H9 (cell line): ENCODE measurements at regions not wholly inside any gene's neighbourhood (a gene's known extent, or its start where the extent isn't known, plus 50 kb on each side); places are given as distances from the start of the nearest gene placed in this dataset.

ENCODE experiments used
- DNase-seq: peaks from one replicate; pipeline ENCODE4 v3.0.0-alpha.2; 2017
- H2AFZ ChIP-seq: one replicate; pipeline ENCODE4 v1.6.1; 2013; ENCODE audit warnings: mild to moderate bottlenecking, low read length, control low read depth, moderate library complexity
- H2AK5ac ChIP-seq: 2 replicates; pipeline ENCODE4 v1.6.1; 2013; ENCODE audit warnings: low read length, control low read depth, mixed read lengths; ENCODE audit not compliant: insufficient read length
- H2BK120ac ChIP-seq: one replicate; pipeline ENCODE4 v1.6.1; 2013; ENCODE audit warnings: low read depth, mild to moderate bottlenecking, low read length, control low read depth, inconsistent platforms; ENCODE audit not compliant: poor library complexity, severe bottlenecking
- H2BK12ac ChIP-seq: 2 replicates; pipeline ENCODE4 v1.6.1; 2013; ENCODE audit warnings: low read length, control low read depth, mixed read lengths, low read depth; ENCODE audit not compliant: insufficient read length
- H2BK15ac ChIP-seq: 2 replicates; pipeline ENCODE4 v1.6.1; 2013; ENCODE audit warnings: low read depth, low read length, control low read depth
- H2BK20ac ChIP-seq: one replicate; pipeline ENCODE4 v1.6.1; 2013; ENCODE audit warnings: low read depth, mild to moderate bottlenecking, low read length, control low read depth, inconsistent platforms; ENCODE audit not compliant: poor library complexity, severe bottlenecking
- H2BK5ac ChIP-seq: 2 replicates; pipeline ENCODE4 v1.6.1; 2013; ENCODE audit warnings: low read length, control low read depth, mixed read lengths; ENCODE audit not compliant: insufficient read length
- H3K14ac ChIP-seq: 2 replicates; pipeline ENCODE4 v1.6.1; 2013; ENCODE audit warnings: low read length, control low read depth; ENCODE audit not compliant: insufficient read depth
- H3K18ac ChIP-seq: 2 replicates; pipeline ENCODE4 v1.6.1; 2013; ENCODE audit warnings: low read depth, mild to moderate bottlenecking, mixed read lengths, low read length, control low read depth; ENCODE audit not compliant: insufficient read length
- H3K23ac ChIP-seq: 2 replicates; pipeline ENCODE4 v1.6.1; 2013; ENCODE audit warnings: low read length, control low read depth, mixed read lengths, low read depth; ENCODE audit not compliant: insufficient read length
- H3K23me2 ChIP-seq: 2 replicates; pipeline ENCODE4 v1.6.1; 2013; ENCODE audit warnings: low read depth, mild to moderate bottlenecking, mixed read lengths, low read length, control low read depth; ENCODE audit not compliant: insufficient read length, poor library complexity, severe bottlenecking
- H3K27ac ChIP-seq: 2 replicates; pipeline ENCODE4 v1.5.1; 2013; ENCODE audit warnings: low read length, control low read depth, mixed read lengths, low read depth; ENCODE audit not compliant: insufficient read length
- H3K27me3 ChIP-seq: 2 replicates; pipeline ENCODE4 v1.6.1; 2013; ENCODE audit warnings: low read length, control low read depth, inconsistent platforms; ENCODE audit not compliant: insufficient read depth
- H3K4ac ChIP-seq: 2 replicates; pipeline ENCODE4 v1.6.1; 2013; ENCODE audit warnings: low read depth, mild to moderate bottlenecking, control low read depth, inconsistent platforms, low read length, moderate library complexity
- H3K4me1 ChIP-seq: 2 replicates; pipeline ENCODE4 v1.6.1; 2013; ENCODE audit warnings: low read length, control low read depth, inconsistent platforms; ENCODE audit not compliant: insufficient read depth
- H3K4me2 ChIP-seq: 2 replicates; pipeline ENCODE4 v1.6.1; 2013; ENCODE audit warnings: low read length, control low read depth, mixed read lengths; ENCODE audit not compliant: insufficient read length, insufficient read depth
- H3K56ac ChIP-seq: 2 replicates; pipeline ENCODE4 v1.6.1; 2013; ENCODE audit warnings: low read depth, mild to moderate bottlenecking, mixed read lengths, low read length, control low read depth; ENCODE audit not compliant: insufficient read length
- H3K79me1 ChIP-seq: 2 replicates; pipeline ENCODE4 v1.6.1; 2013; ENCODE audit warnings: low read depth, mild to moderate bottlenecking, moderate library complexity, low read length, control low read depth, inconsistent platforms; ENCODE audit not compliant: insufficient read depth, poor library complexity, severe bottlenecking
- H3K79me2 ChIP-seq: 2 replicates; pipeline ENCODE4 v1.6.1; 2013; ENCODE audit warnings: low read length, control low read depth, inconsistent platforms; ENCODE audit not compliant: insufficient read depth
- H3K9ac ChIP-seq: 2 replicates; pipeline ENCODE4 v1.6.1; 2013; ENCODE audit warnings: low read length, control low read depth, mixed read lengths; ENCODE audit not compliant: insufficient read length; ENCODE audit errors: extremely low read depth
- H3K9me3 ChIP-seq: one replicate; pipeline ENCODE4 v1.6.1; 2013; ENCODE audit warnings: low read depth, low read length, inconsistent platforms; ENCODE audit not compliant: control insufficient read depth
- H3T11ph ChIP-seq: one replicate; pipeline ENCODE4 v1.6.1; 2013; ENCODE audit warnings: mild to moderate bottlenecking, low read length, control low read depth, inconsistent platforms
- H4K20me1 ChIP-seq: one replicate; pipeline ENCODE4 v1.6.1; 2013; ENCODE audit not compliant: control insufficient read depth, insufficient read length, insufficient read depth
- H4K5ac ChIP-seq: 2 replicates; pipeline ENCODE4 v1.6.1; 2013; ENCODE audit warnings: low read depth, mild to moderate bottlenecking, mixed read lengths, low read length, control low read depth; ENCODE audit not compliant: insufficient read length
- H4K8ac ChIP-seq: replicated peaks from 2 replicates; pipeline ENCODE4 v1.6.1; 2013; ENCODE audit warnings: low read length, control low read depth, mixed read lengths, low read depth; ENCODE audit not compliant: insufficient read length
- H4K91ac ChIP-seq: 2 replicates; pipeline ENCODE4 v1.6.1; 2013; ENCODE audit warnings: low read depth, mild to moderate bottlenecking, moderate library complexity, mixed read lengths, low read length, control low read depth; ENCODE audit not compliant: insufficient read length
- H3K27ac Mint-ChIP-seq, 3 experiments: 2 replicates in 2 of 3; 3 replicates in 1 of 3; pipeline ENCODE4 v1.8.0; 2020 to 2021; ENCODE audit warnings: mixed read lengths in 3 of 3, mild to moderate bottlenecking in 1 of 3, moderate library complexity in 1 of 3
- H3K27me3 Mint-ChIP-seq: 2 replicates; pipeline ENCODE4 v1.8.0; 2021; ENCODE audit warnings: low read depth, mild to moderate bottlenecking, moderate library complexity, mixed read lengths
- H3K36me3 Mint-ChIP-seq, 3 experiments: 2 replicates in 2 of 3; 3 replicates in 1 of 3; pipeline ENCODE4 v1.8.0; 2020 to 2021; ENCODE audit warnings: low read depth in 3 of 3, mixed read lengths in 3 of 3; ENCODE audit not compliant: insufficient read depth in 1 of 3
- H3K4me1 Mint-ChIP-seq, 2 experiments: 2 replicates each; pipeline ENCODE4 v1.8.0; 2020; ENCODE audit warnings: mixed read lengths in 2 of 2
- H3K4me3 Mint-ChIP-seq, 2 experiments: 2 replicates in 1 of 2; 3 replicates in 1 of 2; pipeline ENCODE4 v1.8.0; 2020 to 2021; ENCODE audit warnings: mild to moderate bottlenecking in 2 of 2, mixed read lengths in 2 of 2, moderate library complexity in 1 of 2
- H3K9me3 Mint-ChIP-seq, 2 experiments: 2 replicates in 1 of 2; 3 replicates in 1 of 2; pipeline ENCODE4 v1.8.0; 2020; ENCODE audit warnings: mild to moderate bottlenecking in 2 of 2, mixed read lengths in 2 of 2, moderate library complexity in 1 of 2
- WGBS: extraction: QIAGEN DNeasy Blood & Tissue Kit; methylation state at CpG from one replicate; pipeline ENCODE4 v1.1.7; 2013; ENCODE audit warnings: missing lambda C conversion rate, low lambda C conversion rate, mixed read lengths; ENCODE audit not compliant: insufficient read length; ENCODE audit errors: extremely low coverage; 5-methylcytosine and 5-hydroxymethylcytosine counted together
- TF ChIP-seq, protein P1 (sequence below): fragments of 200-600 bp; sonication (generic); conservative IDR thresholded peaks from 3 replicates; pipeline ENCODE4 v1.8.0; 2021; ENCODE audit warnings: antibody characterized with exemption, mild to moderate bottlenecking

DNA sequence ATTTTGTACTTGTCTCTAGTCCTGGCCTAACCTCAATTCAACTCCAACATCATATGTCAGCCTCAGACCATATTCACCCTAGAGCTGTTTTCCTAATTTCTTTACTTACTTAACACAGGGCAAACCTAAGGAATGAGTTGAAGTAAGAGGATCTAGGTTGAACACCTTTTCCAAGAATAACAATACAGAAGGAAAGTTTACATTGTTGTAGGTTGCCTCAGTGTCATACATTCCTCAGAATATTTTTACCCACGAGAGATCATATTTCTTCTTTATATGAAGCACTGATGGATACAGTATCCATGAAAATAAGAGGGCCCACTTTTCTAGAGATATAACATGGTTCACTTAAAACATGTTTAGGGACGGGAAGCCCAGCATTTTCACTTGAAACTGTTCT lies 369.5 kb downstream of the CNTN6 start:
- H2AFZ ChIP-seq, result no peak overlapping the region
- H4K20me1 ChIP-seq, result no peaks in the 10 kb centered on the region
- H3K36me3 Mint-ChIP-seq, result no peaks in the 10 kb centered on the region; a peak in 1 of 7 replicates
- no peak overlapping the region for H2BK15ac ChIP-seq
- H3T11ph ChIP-seq, result no peak overlapping the region
- no peaks in the 10 kb centered on the region for H3K79me2 ChIP-seq
- H2BK12ac ChIP-seq, result no peak overlapping the region
- no peak overlapping the region for H3K4me3 Mint-ChIP-seq
- H3K27me3 ChIP-seq, result no peaks in the 10 kb centered on the region
- H4K8ac ChIP-seq, result no peak overlapping the region
- H3K18ac ChIP-seq, result no peak overlapping the region
- no CpG with 5 or more reads among the region's 2 CpGs for WGBS
- H3K23ac ChIP-seq, result no peak overlapping the region
- no peaks in the 10 kb centered on the region for H3K79me1 ChIP-seq
- H3K27me3 Mint-ChIP-seq, result no peaks in the 10 kb centered on the region
- TF ChIP-seq, protein P1, sequence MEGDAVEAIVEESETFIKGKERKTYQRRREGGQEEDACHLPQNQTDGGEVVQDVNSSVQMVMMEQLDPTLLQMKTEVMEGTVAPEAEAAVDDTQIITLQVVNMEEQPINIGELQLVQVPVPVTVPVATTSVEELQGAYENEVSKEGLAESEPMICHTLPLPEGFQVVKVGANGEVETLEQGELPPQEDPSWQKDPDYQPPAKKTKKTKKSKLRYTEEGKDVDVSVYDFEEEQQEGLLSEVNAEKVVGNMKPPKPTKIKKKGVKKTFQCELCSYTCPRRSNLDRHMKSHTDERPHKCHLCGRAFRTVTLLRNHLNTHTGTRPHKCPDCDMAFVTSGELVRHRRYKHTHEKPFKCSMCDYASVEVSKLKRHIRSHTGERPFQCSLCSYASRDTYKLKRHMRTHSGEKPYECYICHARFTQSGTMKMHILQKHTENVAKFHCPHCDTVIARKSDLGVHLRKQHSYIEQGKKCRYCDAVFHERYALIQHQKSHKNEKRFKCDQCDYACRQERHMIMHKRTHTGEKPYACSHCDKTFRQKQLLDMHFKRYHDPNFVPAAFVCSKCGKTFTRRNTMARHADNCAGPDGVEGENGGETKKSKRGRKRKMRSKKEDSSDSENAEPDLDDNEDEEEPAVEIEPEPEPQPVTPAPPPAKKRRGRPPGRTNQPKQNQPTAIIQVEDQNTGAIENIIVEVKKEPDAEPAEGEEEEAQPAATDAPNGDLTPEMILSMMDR, result no peak
- no peak overlapping the region for H4K5ac ChIP-seq
- H2BK20ac ChIP-seq, result no peak overlapping the region
- H3K4me1 ChIP-seq, result no peaks in the 10 kb centered on the region
- no peak overlapping the region for H3K14ac ChIP-seq
- H3K9me3 Mint-ChIP-seq, result peaks cover 3 to 4% of the 10 kb centered on the region in 2 experiments; a peak in 3 of 5 replicates
- H2BK120ac ChIP-seq, result no peak overlapping the region
- H3K4me1 Mint-ChIP-seq, result peaks cover 0 to 5% of the 10 kb centered on the region in 2 experiments; a peak in 2 of 4 replicates
- no peak overlapping the region for H2AK5ac ChIP-seq
- no peak overlapping the region for H2BK5ac ChIP-seq
- H3K27ac Mint-ChIP-seq, result no peak overlapping the region
- H3K9me3 ChIP-seq, result no peaks in the 10 kb centered on the region
- H3K56ac ChIP-seq, result no peak overlapping the region
- no peak overlapping the region for H3K27ac ChIP-seq
- no peaks in the 10 kb centered on the region for H3K23me2 ChIP-seq
- H3K9ac ChIP-seq, result no peak overlapping the region
- no peak overlapping the region for H4K91ac ChIP-seq
- no peak for DNase-seq
- H3K4ac ChIP-seq, result no peak overlapping the region
- H3K4me2 ChIP-seq, result no peak overlapping the region
